Fibroblast of villous mesenchyme (primary cell): ENCODE measurements at regions not wholly inside any gene's neighbourhood (a gene's known extent, or its start where the extent isn't known, plus 50 kb on each side); places are given as distances from the start of the nearest gene placed in this dataset.

ENCODE experiments used
- DNase-seq: peaks from one replicate; pipeline ENCODE4 v3.0.0-alpha.2; 2010; ENCODE audit warnings: low read depth
- H3K4me3 ChIP-seq: 2 replicates; pipeline ENCODE4 v1.5.1; 2011; ENCODE audit warnings: low read depth, mild to moderate bottlenecking, low read length
- CTCF ChIP-seq: IDR thresholded peaks from 2 replicates; pipeline ENCODE4 v1.5.1; 2012; ENCODE audit warnings: low read depth, mild to moderate bottlenecking, low read length; ENCODE audit not compliant: insufficient read depth

GRCh38 chr1:235008239-235008638 lies 120.4 kb downstream of the TOMM20 start:
- no peak overlapping the region for H3K4me3 ChIP-seq
- no peak for DNase-seq
- TF ChIP-seq CTCF, result no peak

GRCh38 chr1:235006816-235007215 lies 121.8 kb downstream of the TOMM20 start:
- DNase-seq, result no peak
- no peak overlapping the region for H3K4me3 ChIP-seq
- no peak for TF ChIP-seq CTCF

GRCh38 chr1:235006132-235006721 lies 122.4 kb downstream of the TOMM20 start:
- no peak for DNase-seq
- no peak for TF ChIP-seq CTCF

GRCh38 chr1:235004840-235005391 lies 123.7 kb downstream of the TOMM20 start:
- no peak for TF ChIP-seq CTCF
- no peak overlapping the region for H3K4me3 ChIP-seq
- no peak for DNase-seq

More at GRCh38 chr1:235006132-235006721, 122.4 kb downstream of the TOMM20 start:
- H3K4me3 ChIP-seq, result no peak overlapping the region

- no peak overlapping the region for H3K4me3 ChIP-seq
- no peak for TF ChIP-seq CTCF
- no peak for DNase-seq
Measured at GRCh38 chr1:235004276-235004675, 124.4 kb downstream of the TOMM20 start.

- no peak for DNase-seq
- no peak for TF ChIP-seq CTCF
- H3K4me3 ChIP-seq, result no peak overlapping the region
Measured at GRCh38 chr1:235002706-235003300, 125.8 kb downstream of the TOMM20 start.
